Aorta (tissue), 5 donors: ENCODE measurements at regions not wholly inside any gene's neighbourhood (a gene's known extent, or its start where the extent isn't known, plus 50 kb on each side); places are given as distances from the start of the nearest gene placed in this dataset.
"Not testable (repeated sequence)": the region's sequence is repeated elsewhere in the genome, so short reads cannot be mapped to it uniquely, and the experiment has no call there.

ENCODE experiments used
- ATAC-seq: fragments of 200-7000 bp; cut with Tn5 transposase; one replicate; pipeline ENCODE4 v1.9.1; 2022; ENCODE audit warnings: moderate library complexity; ENCODE audit not compliant: low FRiP score
- DNase-seq, 2 donors: peaks; one replicate each; pipeline ENCODE4 v3.0.0-alpha.2; 2020
- H3K27ac ChIP-seq, 2 donors: one replicate each; pipeline ENCODE4 v1.5.1; 2013; ENCODE audit warnings: low read length in 2 of 2, mild to moderate bottlenecking in 2 of 2, moderate library complexity in 2 of 2, control low read depth in 1 of 2, inconsistent platforms in 1 of 2, low read depth in 1 of 2
- H3K27me3 ChIP-seq, 2 donors: one replicate each; pipeline ENCODE4 v1.6.1; 2013; ENCODE audit warnings: control low read depth in 1 of 2, low read length in 1 of 2, mild to moderate bottlenecking in 1 of 2, moderate library complexity in 1 of 2; ENCODE audit not compliant: insufficient read depth in 2 of 2, control insufficient read depth in 1 of 2
- H3K36me3 ChIP-seq, 2 donors: one replicate each; pipeline ENCODE4 v1.6.1; 2013; ENCODE audit warnings: control low read depth in 1 of 2, low read length in 1 of 2, mild to moderate bottlenecking in 1 of 2; ENCODE audit not compliant: insufficient read depth in 2 of 2, control insufficient read depth in 1 of 2
- H3K4me1 ChIP-seq, 2 donors: one replicate each; pipeline ENCODE4 v1.6.1; 2013; ENCODE audit warnings: low read length in 2 of 2, control low read depth in 1 of 2, mild to moderate bottlenecking in 1 of 2, moderate library complexity in 1 of 2; ENCODE audit not compliant: insufficient read depth in 2 of 2, control insufficient read depth in 1 of 2
- H3K4me3 ChIP-seq, 2 donors: one replicate each; pipeline ENCODE4 v1.5.1; 2013; ENCODE audit warnings: low read length in 2 of 2, control low read depth in 1 of 2, mild to moderate bottlenecking in 1 of 2
- H3K9me3 ChIP-seq: one replicate; pipeline ENCODE4 v1.6.1; 2013; ENCODE audit warnings: mild to moderate bottlenecking, low read length; ENCODE audit not compliant: control insufficient read depth
- WGBS, 2 donors: extraction: QIAGEN DNeasy Blood & Tissue Kit; methylation state at CpG; one replicate each; pipeline ENCODE4 v1.1.7; 2013; 5-methylcytosine and 5-hydroxymethylcytosine counted together
- intact Hi-C, 2 donors: fragments of 100-400 bp; cut with DNase I; formaldehyde crosslinking; loops; one replicate each; pipeline versions ENCODE4 v1.14.2 to v1.15.0; 2022
- donor health status: healthy with polysubstance abuse.
- donor health status: Bipolar disorder and iron deficiency.
- donor health status: DM: no; HTN: no; CAD: no.
- donor health status: DM: no; HTN: no; CAD: no.
- donor health status: DM: yes; HTN: yes; CAD: no.

GRCh38 chr3:193140381-193140780 lies 100.6 kb upstream of the PLAAT1 start:
- H3K27ac ChIP-seq, result no peak overlapping the region
- WGBS, 2 donors, result 71 to 80% methylated on average over 2 of the region's 2 CpGs
- intact Hi-C loops, result no loop called here
- ATAC-seq (no peak), DNase-seq (no peak)
- H3K27me3 ChIP-seq, result no peaks in the 10 kb centered on the region
- H3K9me3 ChIP-seq, result peaks cover 2% of the 10 kb centered on the region
- no peaks in the 10 kb centered on the region for H3K36me3 ChIP-seq
- H3K4me3 ChIP-seq, result no peak overlapping the region
- H3K4me1 ChIP-seq, result no peaks in the 10 kb centered on the region

GRCh38 chr3:193145248-193145647 lies 95.8 kb upstream of the PLAAT1 start:
- ATAC-seq, result no peak

GRCh38 chr3:193148688-193149473 lies 92.1 kb upstream of the PLAAT1 start:
- no peak for ATAC-seq
- no peaks in the 10 kb centered on the region for H3K9me3 ChIP-seq
- no peaks in the 10 kb centered on the region for H3K4me1 ChIP-seq
- no peak overlapping the region for H3K27ac ChIP-seq
- intact Hi-C loops, result no loop called here
- H3K36me3 ChIP-seq, result no peaks in the 10 kb centered on the region
- no peak overlapping the region for H3K4me3 ChIP-seq
- no peak for DNase-seq
- H3K27me3 ChIP-seq, result no peaks in the 10 kb centered on the region
- 37 to 38% methylated on average over 5 of the region's 5 CpGs for WGBS, 2 donors

More at GRCh38 chr3:193145248-193145647, 95.8 kb upstream of the PLAAT1 start:
- no peak overlapping the region for H3K27ac ChIP-seq
- no peak for DNase-seq
- no peaks in the 10 kb centered on the region for H3K27me3 ChIP-seq
- H3K4me1 ChIP-seq, result no peaks in the 10 kb centered on the region
- no peaks in the 10 kb centered on the region for H3K9me3 ChIP-seq
- intact Hi-C loops, result no loop called here
- WGBS, 2 donors, result 37 to 39% methylated on average over 3 of the region's 3 CpGs
- H3K4me3 ChIP-seq, result no peak overlapping the region
- no peaks in the 10 kb centered on the region for H3K36me3 ChIP-seq

DNA sequence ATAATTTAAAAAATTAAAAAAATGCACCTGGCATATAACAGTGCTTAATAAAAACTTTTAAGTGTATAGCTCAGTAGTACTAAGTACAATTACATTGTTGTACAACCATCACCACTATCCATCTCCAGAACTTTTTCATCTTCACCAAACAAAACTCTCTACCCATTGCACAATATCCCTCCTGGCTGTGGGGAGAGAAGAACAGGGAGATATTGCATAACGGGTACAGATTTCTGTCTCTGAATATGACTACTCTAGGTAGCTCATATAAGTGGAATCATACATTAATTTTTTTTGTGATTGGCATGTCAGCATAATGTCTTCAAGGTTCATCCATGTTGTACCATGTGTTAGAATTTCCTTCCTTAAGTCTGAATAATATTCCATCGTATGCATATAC lies 91.0 kb upstream of the PLAAT1 start:
- H3K9me3 ChIP-seq, result no peaks in the 10 kb centered on the region
- no peak for DNase-seq
- no peaks in the 10 kb centered on the region for H3K27me3 ChIP-seq
- 88 to 90% methylated on average over 2 of the region's 2 CpGs for WGBS, 2 donors
- H3K4me1 ChIP-seq, result no peaks in the 10 kb centered on the region
- H3K27ac ChIP-seq, result no peak overlapping the region
- intact Hi-C loops, result no loop called here
- no peaks in the 10 kb centered on the region for H3K36me3 ChIP-seq
- no peak for ATAC-seq
- no peak overlapping the region for H3K4me3 ChIP-seq

DNA sequence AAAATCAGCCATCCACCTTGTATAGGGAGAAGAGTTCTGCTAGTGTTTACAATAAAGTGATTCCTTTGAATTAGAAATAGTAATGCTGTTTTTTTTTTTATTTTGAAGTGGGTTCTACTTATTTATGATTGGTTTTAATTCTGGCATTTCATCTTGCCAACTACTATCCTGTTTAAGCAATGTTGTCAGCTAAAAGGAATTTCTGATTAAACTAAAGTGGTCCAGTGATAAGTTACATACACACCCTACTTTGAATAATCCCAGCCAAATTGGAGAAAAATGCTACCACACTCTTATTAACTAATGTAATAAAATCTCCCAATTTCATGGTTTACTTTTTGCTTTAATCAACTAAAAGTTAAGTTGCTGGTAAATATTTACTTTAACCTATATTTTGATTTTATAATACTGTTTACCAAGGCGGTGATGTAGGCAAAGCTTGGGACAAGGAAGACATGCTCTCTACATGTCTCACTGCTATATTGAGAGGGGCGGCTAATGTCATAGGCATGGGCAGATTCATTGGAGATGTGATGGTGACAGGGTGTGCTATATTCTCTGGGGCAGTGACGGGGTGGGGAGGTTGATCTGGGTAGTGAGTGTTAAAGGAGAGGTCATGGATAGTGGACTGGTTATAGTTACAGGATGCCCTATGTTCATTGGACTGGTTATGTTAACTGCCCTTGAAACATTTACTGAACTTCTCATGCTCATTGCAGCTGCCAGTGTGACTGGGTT lies 85.8 kb upstream of the PLAAT1 start:
- H3K27ac ChIP-seq, H3K9me3 ChIP-seq, ATAC-seq, H3K27me3 ChIP-seq, H3K36me3 ChIP-seq, DNase-seq, intact Hi-C loops, H3K4me3 ChIP-seq, H3K4me1 ChIP-seq: not testable (repeated sequence)
- WGBS, 2 donors, result 89 to 92% methylated on average over 3 of the region's 3 CpGs

- Histone ChIP-seq H3K27ac (no peak overlapping the region), H3K4me1 (no peaks in the 10 kb centered on the region), H3K27me3 (no peaks in the 10 kb centered on the region), H3K9me3 (no peaks in the 10 kb centered on the region), H3K36me3 (no peaks in the 10 kb centered on the region), H3K4me3 (no peak overlapping the region)
- WGBS, 2 donors, result 77 to 88% methylated on average over 11 of the region's 11 CpGs
- no peak for ATAC-seq
- intact Hi-C loops, result no loop called here
- DNase-seq, result no peak
Measured at GRCh38 chr3:193157051-193157450, 84.0 kb upstream of the PLAAT1 start.

DNA sequence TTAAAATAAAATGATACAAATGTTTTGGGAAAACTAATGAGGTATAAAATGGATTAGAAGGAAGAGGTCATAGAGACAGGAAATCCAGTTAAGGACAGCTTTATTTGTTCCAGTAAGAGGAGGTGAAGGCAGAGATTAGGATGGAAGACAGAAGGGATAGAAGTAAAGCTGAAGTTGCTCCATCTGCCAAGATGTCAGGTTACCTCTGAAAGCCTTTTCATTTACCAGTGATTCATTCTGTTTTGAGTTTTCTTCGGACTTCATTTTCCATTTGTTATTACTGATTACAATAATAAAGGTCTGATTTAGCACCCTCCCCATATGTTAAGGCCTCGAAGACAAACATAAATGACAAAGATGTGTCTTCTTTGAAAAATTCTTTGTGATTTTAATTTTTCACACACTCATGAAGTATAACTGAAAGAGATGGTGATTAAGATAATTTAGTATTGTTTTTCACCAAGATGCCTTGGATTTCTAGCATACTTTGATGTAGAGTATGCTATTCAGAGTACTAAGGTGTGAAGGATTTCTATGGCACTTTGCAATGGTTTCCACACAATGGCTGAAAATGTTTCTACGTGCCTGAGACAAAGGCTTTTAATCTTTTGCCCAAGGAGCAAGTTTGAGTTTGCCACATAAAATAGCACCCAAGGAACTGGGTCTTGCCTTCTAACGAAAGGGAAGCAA lies 75.4 kb upstream of the PLAAT1 start:
- WGBS, 2 donors, result 64% methylated on average over 4 of the region's 4 CpGs; no CpG with 5 or more reads in 1 of the 2 donors
- H3K27me3 ChIP-seq, result no peaks in the 10 kb centered on the region
- no peaks in the 10 kb centered on the region for H3K4me1 ChIP-seq
- H3K4me3 ChIP-seq, result no peak overlapping the region
- ATAC-seq (no peak), DNase-seq (no peak)
- H3K36me3 ChIP-seq, result no peaks in the 10 kb centered on the region
- H3K27ac ChIP-seq, result no peak overlapping the region
- no peaks in the 10 kb centered on the region for H3K9me3 ChIP-seq
- intact Hi-C loops, result no loop called here

GRCh38 chr3:193168931-193169330 lies 72.1 kb upstream of the PLAAT1 start:
- no peaks in the 10 kb centered on the region for H3K4me1 ChIP-seq
- ATAC-seq, result no peak
- no peaks in the 10 kb centered on the region for H3K27me3 ChIP-seq
- no peak for DNase-seq
- H3K36me3 ChIP-seq, result no peaks in the 10 kb centered on the region
- intact Hi-C loops, result no loop called here
- no peaks in the 10 kb centered on the region for H3K9me3 ChIP-seq
- H3K4me3 ChIP-seq, result no peak overlapping the region
- no peak overlapping the region for H3K27ac ChIP-seq
- 27 to 30% methylated on average over 3 of the region's 3 CpGs for WGBS, 2 donors
